NCI-H1436 treated with DMSO at 0.1 percent for 48 hours (cell line): ENCODE measurements at regions not wholly inside any gene's neighbourhood (a gene's known extent, or its start where the extent isn't known, plus 50 kb on each side); places are given as distances from the start of the nearest gene placed in this dataset.
"Not testable (repeated sequence)": the region's sequence is repeated elsewhere in the genome, so short reads cannot be mapped to it uniquely, and the experiment has no call there.

ENCODE experiments used
- DNase-seq: peaks from one replicate; lab custom pipeline; 2025; lab: John Stamatoyannopoulos, UW

DNA sequence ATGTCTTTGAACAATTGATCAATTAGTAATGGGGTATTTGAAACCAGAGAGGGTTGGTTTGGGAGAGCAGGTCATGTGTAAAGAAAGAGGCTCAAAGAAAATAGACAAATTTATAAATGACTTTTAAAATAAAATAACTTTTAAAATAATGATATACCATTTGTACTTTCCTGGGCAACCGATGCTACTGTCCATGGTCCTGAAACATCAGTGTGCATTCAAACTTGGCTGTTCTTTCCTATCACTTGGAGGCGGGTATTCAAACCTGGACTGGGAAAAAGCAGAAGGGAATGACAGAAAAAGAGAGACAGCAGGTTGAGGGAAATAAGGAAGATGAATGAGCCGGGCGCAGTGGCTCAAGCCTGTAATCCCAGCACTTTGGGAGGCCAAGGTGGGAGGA lies 1446.4 kb upstream of the WWC1 start:
- no peak for DNase-seq

DNA sequence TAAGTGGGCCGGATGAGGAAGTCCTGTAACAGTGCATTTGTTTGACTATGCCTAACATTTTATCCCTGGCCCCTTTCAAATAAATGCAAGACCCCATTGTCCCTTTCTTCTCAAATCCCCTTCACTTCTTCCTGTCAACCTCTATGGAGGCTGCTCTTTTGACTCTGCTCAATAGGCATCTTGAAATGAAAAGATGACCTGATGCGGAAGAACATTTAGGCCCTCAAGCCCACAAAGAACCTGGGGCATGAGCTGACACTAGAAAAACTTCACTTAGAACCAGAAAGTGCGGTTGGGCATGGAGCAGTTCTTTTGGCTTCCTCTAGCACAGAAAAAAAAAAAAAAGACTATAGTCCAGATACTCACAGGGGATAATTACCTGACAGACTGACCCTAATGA lies 1434.7 kb upstream of the WWC1 start:
- no peak for DNase-seq

DNA sequence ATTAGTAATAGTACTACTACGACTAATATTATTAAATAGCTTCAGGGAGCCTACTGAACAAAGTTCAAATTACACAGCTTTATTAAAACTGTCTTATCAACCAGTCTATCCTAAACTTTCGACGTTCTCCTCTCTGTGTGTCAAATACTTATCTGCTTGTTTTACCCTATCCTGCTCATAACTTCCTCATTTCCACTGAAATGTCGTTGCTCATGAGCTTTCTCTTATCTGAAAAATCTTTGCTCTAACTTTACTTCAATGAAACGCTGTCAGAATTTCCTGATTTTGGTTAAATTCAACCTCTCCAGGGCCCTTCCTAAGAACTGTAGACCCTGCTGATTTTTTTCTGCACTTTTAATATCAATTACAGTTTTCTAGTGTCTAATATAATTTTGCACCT lies 1431.0 kb upstream of the WWC1 start:
- no peak for DNase-seq

DNA sequence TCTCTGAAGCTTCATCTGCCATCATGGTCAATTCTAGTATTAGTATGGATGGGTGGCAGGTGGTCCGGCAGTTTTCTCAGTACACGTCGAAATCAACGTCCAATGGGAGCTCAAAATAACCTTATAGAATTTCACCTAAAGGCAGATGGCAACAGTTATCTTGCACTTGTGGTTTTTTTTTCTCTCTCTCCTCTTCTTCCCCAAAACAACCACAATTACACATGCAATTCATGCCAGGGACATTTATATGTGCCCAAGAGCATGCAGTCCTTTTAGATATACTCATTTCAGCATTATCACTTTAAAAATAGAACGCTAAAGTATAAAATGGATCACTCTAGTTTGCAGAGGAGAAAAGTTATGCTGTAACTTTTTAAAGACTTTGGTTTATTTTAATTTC lies 1428.9 kb upstream of the WWC1 start:
- no peak for DNase-seq

DNA sequence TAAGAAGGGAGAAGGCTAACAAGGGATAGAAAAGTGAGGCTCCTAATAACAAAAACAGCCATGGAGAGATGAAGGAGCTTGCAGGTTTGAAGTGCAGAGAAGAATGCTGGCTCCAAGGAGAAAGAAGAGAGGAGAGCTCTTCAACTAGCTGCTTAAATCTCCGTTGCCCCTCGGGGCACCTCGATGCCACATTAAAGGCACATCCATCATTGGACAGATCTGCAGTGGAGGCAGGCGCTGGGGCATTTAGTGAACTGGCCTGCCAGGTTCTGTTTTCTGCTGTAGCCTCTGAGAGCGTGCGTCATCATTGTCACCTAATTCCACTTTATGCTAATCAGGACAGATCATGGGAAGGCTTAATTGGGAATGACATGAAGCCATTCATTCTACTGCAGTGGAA lies 1426.2 kb upstream of the WWC1 start:
- DNase-seq: no peak

DNA sequence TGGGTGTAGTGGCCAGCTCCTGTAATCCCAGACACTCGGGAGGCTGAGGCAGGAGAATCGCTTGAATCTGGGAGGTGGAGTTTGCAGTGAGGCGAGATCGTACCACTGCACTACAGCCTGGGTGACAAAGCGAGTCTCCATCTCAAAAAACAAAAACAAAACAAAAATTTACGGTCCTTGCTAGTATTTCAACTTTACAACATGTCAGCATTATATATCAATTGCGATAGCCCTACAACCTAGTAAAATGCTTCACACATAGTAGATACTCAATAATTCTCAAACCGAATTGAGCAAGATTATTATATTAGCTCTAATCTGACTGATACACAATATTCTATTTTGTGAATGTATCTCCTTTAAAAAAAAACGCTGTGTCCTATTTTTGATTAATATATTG lies 1411.0 kb upstream of the WWC1 start:
- no peak for DNase-seq

DNA sequence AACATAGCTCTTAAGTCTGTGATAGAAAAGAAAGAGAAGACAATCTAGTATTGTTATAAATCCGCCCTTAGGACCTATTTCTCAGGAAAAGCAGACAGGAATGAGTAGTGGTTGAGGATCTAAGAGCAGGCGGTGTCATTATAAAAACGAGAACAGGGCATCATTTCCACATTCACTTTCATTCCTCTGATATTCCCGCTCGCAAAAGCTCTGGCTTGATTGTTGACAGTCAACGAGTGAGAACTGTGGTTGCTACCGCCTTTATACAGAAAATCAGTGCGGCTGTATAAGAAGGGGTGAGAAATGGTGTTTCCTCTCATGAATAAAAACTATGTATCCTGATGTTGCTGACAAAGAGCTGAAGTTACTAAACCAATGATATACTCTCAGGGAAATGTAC lies 1409.6 kb upstream of the WWC1 start:
- DNase-seq: no peak

DNA sequence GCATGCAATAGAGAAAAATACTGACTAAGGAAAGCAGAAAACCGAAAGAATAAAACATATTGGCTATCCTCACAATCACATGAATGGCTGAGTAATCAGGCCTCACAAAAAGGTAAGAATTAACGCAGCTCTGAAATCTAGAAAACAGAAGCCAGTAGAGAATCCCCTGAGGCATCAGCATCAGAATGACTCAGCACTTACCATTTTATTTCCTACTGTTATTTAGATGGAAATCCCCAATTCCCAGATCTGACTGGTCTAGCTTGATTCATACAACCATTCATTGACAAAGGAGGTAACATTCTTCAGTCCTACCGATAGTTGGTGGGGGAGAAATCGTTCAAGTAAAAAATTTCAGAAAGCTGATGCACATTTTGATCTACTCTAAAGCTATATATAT lies 1408.4 kb upstream of the WWC1 start:
- no peak for DNase-seq

DNA sequence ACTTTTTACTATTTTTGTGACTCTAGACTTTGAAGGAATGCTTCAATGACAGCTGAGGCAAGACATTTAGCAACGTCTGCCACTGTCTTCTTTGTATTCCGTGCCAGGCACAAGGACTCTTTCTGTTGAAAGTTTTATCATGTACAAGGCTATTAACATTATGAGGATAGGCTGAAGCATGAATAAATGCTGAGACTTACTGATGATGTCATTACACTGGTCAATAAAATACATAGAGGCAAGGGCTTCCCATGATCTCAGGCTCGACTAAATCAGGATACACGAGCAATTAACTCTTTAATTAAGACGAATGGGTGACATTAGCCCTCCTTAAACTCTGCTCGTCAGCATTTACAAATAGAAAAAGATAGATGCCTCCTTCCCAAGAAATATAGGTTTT lies 1393.3 kb upstream of the WWC1 start:
- no peak for DNase-seq

DNA sequence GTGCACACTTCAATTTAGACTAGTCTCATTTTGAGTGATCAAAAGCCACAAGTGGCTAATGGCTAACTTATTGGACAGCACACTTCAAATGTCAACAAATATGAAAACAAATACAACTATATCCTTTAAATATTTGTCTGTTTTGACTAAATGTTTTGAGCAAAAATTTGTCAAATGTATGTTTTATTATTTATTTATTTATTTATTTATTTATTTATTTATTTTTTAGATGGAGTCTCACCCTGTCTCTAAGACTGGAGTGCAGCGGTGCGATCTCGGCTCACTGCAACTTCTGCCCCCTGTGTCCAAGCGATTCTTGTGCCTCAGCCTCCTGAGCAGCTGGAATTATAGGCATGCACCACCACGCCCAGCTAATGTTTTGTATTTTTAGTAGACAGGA lies 1392.1 kb upstream of the WWC1 start:
- no peak for DNase-seq

DNA sequence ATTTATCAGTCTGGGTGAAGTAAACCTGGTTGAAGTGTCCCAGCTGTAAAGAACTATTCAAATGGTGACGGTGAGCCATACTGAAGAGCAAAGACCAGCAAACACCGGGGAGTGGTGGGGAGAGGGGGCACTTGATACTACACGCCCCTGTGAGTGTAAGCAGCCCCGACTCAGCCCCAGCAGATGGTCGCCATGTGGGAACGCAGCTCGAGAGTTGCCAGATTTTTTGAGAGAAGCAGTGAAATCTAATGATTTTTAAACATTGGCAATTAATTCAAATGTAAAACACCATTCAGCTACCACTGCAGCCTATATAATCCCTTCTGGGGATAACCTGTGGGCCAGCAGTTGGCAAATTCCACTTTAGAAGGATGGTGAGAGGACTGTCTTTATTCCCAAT lies 1386.9 kb upstream of the WWC1 start:
- DNase-seq: no peak

DNA sequence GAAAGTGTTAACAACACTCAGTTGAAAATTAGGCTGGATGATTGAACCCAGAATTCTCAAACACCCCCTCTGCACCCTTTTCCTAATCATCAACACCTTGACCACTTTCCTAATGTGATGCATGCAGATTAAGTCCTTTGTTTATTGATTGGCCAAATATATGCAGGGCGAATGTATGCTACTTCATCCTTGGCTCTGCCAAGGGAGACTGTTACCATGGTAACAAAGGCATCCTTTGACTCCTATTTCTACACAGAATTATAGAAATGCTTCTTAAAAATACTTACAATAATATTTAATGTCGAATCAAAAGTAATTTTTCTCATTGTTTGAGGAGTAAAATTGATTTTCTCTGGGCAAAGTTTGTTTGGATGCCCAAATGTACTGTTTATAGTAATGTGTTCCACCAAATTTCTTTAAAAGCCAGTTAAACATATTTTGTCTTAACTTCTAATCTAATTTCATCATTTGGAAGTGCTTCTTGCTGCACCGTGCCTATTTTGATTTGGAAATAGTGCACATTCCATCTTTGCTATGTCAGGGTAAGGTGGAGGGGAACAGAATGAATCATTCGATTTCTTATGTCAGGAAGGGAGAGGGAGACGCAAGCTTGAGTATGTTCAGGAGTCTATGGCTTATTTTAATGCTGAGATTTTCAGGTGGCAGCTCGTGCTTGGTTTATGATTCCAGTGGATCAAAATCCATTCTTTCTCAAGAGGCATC lies 1384.3 kb upstream of the WWC1 start:
- DNase-seq: no peak

DNA sequence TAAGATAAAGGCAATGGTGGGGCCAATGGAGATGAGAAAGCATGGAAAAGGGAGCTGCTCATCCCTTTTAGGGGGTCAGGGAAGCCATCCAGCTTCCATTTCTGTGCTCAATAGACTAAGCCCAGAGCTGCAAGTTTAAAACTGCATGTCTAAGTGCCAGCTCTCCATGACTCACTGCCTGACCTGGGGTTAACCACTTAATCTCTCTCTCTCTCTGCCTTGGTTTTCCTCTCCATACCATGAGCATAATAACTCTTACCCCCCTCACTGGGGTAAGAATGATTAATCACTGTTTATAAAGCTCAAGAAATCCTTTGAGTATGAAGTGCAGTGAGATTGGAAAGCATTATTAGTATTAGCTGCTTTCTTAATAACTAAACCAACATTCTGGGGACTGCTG lies 1382.4 kb upstream of the WWC1 start:
- no peak for DNase-seq

DNA sequence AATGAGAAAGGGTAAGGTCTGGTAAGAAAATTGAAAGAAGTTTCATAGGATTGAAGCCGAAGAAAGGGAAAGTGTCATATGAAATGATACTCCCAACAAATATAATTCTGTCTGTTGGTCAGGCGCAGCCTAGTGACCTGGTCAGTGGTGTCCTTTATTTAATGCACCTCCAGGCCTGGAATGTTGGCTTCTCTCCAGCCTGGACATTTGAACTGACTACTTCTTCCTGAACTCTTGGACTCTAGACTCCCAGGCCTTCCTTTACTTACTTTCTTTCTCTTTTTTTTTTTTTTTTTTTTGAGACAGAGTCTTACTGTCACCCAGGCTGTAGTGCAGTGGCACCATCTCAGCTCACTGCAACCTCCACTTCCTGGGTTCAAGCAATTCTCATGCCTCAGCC lies 1381.5 kb upstream of the WWC1 start:
- no peak for DNase-seq

DNA sequence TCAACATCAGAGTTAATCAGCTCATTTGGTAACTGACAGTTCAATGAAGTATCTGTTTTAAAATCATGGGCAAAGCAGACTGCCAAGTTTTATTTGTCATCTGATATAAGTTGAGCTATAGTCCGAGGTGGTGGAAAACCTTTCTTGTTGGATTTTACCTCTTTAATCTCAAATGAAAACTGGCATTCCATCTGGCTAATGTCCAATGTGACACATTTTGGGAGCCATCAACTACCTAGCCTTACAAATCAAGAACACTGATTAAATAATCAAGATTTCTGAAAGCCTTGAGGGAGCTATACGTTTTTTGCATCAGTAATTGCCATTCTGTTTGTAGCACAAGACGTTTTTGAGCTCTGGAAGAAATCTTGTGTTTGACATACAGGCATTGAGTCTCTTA lies 1380.5 kb upstream of the WWC1 start:
- DNase-seq: no peak

DNA sequence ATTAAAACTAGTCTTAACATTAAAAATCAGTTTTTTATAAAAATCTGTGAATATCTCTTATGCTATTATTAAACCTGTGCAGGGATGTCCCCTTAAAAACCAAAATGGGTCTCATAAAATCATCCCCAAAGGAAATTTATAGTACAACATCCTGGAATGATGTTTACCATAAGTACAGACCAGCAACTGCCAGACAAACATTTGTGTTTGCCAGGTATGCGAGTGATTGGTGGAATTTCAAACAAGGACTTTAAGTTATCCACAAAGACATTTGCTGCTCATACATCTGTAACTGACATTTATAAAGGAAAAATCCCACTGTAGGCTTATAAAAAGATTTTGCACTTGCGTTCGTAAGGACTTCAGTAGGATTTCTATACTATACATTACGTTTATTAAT lies 1375.4 kb upstream of the WWC1 start:
- no peak for DNase-seq

DNA sequence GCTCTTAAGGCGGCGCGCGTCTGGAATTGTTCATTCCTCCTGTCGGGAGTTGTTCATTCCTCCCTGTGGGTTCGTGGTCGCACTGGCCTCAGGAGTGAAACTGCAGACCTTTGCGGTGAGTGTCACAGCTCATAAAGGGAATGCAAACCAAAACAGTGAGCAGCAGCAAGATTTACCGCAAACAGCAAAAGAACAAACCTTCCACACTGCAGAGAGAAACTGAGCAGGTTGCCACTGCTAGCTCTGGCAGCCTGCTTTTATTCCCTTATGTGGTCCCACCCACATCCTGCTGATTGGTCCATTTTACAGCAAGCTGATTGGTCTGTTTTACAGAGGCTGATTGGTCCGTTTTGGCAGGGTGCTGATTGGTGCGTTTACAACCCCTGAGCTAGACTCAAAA lies 1365.3 kb upstream of the WWC1 start:
- DNase-seq: no peak

DNA sequence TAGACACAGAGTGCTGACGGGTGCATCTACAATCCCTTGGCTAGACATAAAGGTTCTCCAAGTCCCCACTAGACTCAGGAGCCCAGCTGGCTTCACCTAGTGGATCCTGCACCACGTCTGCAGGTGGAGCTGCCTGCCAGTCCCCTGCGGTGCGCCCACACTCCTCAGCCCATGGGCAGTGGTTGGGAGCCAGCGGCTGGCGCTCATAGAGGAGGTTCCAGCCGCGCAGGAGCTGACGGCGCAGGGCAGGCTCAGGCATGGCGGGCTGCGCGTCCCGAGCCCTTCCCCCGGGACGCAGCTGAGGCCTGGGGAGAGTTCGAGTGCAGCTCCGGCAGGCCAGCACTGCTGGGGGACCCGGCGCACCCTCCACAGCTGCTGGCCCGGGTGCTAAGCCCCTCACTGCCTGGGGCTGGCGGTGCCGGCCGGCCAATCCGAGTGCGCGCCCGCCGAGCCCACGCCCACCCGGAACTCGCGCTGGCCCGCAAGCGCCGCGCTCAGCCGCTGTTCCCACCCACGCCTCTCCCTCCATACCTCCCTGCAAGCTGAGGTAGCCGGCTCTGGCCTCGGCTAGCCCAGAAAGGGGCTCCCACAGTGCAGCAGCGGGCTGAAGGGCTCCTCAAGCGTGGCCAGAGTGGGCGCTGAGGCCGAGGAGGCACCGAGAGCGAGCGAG lies 1364.5 kb upstream of the WWC1 start:
- not testable (repeated sequence) for DNase-seq

DNA sequence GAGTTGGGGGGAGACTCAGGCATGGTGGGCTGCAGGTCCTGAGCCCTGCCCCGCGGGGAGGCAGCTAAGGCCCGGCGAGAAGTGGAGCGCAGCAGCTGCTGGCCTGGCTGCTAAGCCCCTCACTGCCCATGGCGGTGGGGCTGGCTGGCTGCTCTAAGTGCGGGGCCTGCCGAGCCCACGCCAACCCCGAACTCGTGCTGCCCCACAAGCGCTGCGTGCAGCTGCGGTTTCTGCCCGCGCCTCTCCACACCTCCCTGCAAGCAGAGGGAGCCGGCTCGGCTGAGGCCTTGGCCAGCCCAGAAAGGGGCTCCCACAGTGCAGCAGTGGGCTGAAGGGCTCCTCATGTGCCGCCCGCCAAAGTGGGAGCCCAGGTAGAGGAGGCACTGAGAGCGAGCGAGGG lies 1355.1 kb upstream of the WWC1 start:
- DNase-seq: no peak

DNA sequence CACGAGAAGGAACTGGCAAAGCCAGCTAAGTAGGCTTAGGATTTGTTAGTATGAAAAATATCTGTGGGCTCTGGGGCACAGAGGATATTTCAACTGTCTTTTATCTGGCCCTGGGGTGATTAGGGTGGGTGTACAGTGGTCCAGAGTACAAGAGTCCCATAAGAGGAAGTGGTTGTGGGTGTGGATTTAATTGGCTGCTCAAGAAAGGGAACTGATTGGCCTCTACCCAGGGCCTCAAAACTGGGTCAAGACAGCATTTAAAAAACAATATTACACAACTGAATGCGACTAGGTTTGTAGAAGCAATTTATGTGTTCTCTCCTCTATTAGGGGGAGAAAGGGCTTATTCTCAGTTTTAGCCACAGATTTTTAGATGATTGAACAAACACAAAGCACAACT lies 1353.4 kb upstream of the WWC1 start:
- no peak for DNase-seq

DNA sequence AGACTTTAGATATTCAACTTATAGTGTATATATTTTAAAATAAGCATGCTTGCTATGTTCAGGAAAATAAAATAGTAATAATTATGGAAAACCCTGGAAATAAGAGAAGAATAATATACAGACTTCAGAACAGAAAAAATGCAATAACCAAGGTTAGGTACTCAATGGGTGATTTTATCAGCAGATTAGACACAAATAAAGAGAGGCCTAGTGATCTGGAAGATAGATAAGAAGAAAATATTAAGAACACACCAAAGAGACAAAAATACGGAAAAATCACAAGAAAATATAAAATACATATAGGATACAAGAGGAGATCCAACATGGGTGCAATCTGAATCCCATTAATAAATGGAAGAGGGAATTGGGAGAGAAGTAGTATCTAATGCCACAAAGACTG lies 1348.5 kb upstream of the WWC1 start:
- DNase-seq: no peak

DNA sequence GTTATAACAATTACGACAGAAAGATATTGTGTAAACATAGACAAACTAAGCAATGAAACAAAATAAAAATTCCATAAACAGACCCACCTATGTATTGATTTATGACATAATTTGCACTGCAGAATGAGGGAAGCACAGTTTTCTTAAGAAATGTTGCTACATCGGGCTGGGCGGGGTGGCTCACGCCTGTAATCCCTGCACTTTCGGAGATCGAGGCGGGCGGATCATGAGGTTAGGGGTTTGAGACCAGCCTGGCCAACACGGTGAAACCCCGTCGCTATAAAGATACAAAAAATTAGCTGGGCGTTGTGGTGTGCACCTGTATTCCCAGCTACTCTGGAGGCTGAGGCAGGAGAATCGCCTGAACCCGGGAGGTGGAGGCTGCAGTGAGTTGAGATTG lies 1344.4 kb upstream of the WWC1 start:
- no peak for DNase-seq

DNA sequence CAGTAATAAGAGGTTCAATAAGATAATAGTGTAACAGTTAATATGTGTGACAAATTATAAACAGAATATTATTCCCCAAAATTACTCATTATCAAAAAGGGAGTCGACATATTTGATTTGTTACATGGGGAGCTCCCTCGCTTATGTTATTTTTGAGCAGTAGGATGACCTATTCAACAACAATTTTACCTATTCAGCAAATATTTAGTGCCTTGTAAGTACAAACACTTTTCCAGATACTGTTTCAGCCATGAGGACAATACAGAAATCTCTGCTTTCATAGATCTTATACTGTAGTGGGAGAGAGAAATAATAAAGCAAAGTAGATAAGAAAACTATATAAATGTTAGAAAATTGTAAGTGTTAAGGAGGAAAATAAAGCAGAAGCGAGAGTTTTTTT lies 1342.8 kb upstream of the WWC1 start:
- DNase-seq: no peak

DNA sequence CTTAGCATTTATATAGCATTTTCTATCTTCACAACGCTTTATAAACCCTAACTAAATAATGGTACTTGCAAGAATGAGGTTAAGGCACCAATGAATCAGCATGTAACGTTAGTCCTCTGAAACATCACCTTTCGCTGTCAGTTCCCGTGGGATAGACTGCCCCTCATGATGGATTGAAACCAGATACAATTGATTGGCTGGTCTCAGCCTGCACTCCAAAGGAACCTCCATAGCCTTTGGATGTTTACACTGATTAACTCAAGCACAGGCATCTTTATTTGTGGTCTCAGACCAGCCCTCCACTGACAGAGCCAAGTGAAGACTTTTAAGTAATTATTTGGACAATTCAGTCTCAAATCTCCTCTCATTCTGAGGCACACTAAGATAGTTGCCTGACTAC lies 1339.4 kb upstream of the WWC1 start:
- DNase-seq: no peak
